Stimulated activated effector memory CD8-positive, alpha-beta T cell treated with anti-CD3 and anti-CD28 coated beads, Interleukin-12 subunit alpha, Interleukin-12 subunit beta, amount 100 ng/mL, for 72 hours (primary cell): ENCODE measurements at regions not wholly inside any gene's neighbourhood (a gene's known extent, or its start where the extent isn't known, plus 50 kb on each side); places are given as distances from the start of the nearest gene placed in this dataset.

Experiments
- ATAC-seq: fragments of 150-1000 bp; cut with Tn5 transposase; 2 replicates; pipeline ENCODE4 v1.10.0; 2021
- DNase-seq, 2 donors: peaks; one replicate each; pipeline ENCODE4 v3.0.0; 2021 to 2022; ENCODE audit warnings: low spot score in 2 of 2
- H3K27ac Mint-ChIP-seq: one replicate; pipeline ENCODE4 v1.8.0; 2022; ENCODE audit warnings: mild to moderate bottlenecking, mixed read lengths
- H3K36me3 Mint-ChIP-seq: one replicate; pipeline ENCODE4 v1.8.0; 2022; ENCODE audit warnings: mild to moderate bottlenecking, mixed read lengths
- H3K4me1 Mint-ChIP-seq: one replicate; pipeline ENCODE4 v1.8.0; 2022; ENCODE audit warnings: mixed read lengths
- H3K4me3 Mint-ChIP-seq: one replicate; pipeline ENCODE4 v1.8.0; 2022; ENCODE audit warnings: mild to moderate bottlenecking, mixed read lengths
- H3K9me3 Mint-ChIP-seq: one replicate; pipeline ENCODE4 v1.8.0; 2022; ENCODE audit warnings: mixed read lengths

DNA sequence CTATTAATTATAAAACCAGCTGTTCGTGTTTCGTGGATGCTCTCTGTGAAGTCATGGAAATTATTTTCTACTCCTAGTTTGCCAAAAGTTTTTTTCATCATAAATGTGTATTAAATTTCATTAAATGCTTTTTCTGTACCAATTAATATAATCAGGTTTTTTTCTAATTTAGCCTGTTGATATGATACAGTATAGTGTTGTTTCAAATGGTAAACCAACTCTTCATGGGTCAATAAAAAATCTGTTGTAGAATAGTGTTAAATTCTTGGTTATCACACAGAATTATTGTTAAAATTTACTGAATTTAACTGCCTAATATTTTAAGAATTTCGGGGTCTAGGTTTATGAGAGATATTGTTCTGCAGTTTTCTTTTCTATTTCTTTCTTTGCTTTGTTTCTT, 505.9 kb upstream of the MANEA start:
- no peaks in the 10 kb centered on the region for H3K36me3 Mint-ChIP-seq
- no peaks in the 10 kb centered on the region for H3K4me1 Mint-ChIP-seq
- peaks cover 6% of the 10 kb centered on the region for H3K9me3 Mint-ChIP-seq
- H3K27ac Mint-ChIP-seq = no peak overlapping the region
- H3K4me3 Mint-ChIP-seq = no peak overlapping the region
- no peak for ATAC-seq
- no peak for DNase-seq

DNA sequence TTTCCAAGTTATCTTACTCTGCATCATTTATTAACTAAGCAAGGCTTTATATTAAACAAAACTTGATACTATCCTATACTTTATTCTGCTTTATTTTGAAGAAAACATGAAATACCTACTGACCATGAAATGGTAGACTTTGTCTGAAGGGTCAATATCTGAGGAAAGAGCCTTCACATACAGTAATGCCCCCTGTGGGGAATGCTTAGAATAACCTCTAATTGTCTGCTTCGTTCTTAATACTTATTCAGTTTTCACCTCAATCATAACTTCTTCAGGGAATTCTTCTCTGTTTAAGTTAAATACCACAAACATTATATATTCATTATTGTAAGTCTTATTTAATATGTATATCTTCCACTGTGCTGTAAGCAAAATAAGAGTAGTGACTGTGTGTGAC, 498.9 kb upstream of the MANEA start:
- no peak overlapping the region for H3K4me3 Mint-ChIP-seq
- H3K36me3 Mint-ChIP-seq = no peaks in the 10 kb centered on the region
- no peak for ATAC-seq

DNA sequence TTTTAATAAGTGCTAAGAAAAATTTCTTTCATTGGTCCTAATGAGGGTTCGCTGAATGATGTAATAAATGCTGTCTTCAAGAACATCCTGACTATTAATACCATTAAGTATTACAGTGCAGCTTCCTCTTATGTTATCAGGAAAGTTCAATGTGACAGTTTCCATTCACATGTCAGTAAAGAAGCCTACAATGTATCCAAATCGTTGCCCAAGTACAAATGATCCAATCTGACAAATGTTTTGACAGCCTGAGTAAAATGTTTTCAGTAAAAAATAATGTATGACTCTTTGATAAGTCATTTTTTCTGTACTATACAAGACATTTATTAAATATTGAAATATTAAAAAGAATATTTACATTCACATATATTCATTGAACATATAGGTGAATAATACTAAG, 496.1 kb upstream of the MANEA start:
- Mint-ChIP-seq H3K4me3 (no peak overlapping the region), H3K36me3 (no peaks in the 10 kb centered on the region), H3K27ac (no peak overlapping the region), H3K9me3 (peaks cover 3% of the 10 kb centered on the region), H3K4me1 (no peaks in the 10 kb centered on the region)
- ATAC-seq = no peak
- DNase-seq = no peak

More for the DNA sequence above, 498.9 kb upstream of the MANEA start:
- no peak for DNase-seq
- Mint-ChIP-seq H3K9me3 (peaks cover 3% of the 10 kb centered on the region), H3K27ac (no peak overlapping the region), H3K4me1 (no peaks in the 10 kb centered on the region)

DNA sequence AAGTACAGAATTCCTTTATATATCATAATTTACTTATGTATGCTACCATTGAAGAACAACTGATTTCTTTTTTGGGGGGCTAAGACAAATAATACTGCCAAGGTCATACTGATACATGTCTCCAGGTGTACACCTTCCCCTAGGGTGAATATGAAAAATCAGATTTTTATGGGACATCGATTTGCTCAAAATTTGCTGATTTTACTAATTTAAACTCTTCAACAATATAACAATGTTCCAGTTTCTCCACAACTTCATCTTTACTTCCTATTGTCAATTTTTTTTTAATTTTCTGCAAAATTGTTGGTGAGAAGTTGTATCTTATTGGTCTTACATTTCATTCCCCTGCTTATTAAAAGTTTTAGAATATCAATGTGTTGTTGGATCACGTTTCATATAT, 495.4 kb upstream of the MANEA start:
- Mint-ChIP-seq H3K4me1 (no peaks in the 10 kb centered on the region), H3K9me3 (peaks cover 3% of the 10 kb centered on the region), H3K36me3 (no peaks in the 10 kb centered on the region), H3K4me3 (no peak overlapping the region), H3K27ac (no peak overlapping the region)
- ATAC-seq (no peak), DNase-seq (no peak)

DNA sequence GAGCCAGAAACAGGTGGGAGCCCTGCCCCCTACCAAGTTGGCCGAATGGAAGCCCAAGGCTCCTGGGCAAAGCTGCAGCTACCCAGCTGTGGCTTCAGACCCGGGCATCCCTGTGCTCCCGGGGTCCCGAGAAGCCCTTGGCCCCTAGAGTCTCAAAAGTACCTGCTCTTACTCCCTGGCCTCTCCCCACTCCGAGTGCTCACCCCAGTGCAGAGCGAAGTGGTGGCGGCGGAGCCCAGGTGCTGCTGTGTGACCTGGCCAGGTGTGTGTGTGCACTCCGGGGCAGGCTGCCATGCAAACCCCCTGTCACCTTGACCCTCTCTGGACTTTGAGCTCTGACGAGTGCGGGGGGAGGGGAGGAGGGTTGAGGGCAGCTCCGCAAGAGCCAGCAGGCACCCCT, 493.8 kb upstream of the MANEA start:
- peaks cover 3% of the 10 kb centered on the region for H3K9me3 Mint-ChIP-seq
- no peak for ATAC-seq
- no peak overlapping the region for H3K27ac Mint-ChIP-seq
- no peak overlapping the region for H3K4me3 Mint-ChIP-seq
- no peaks in the 10 kb centered on the region for H3K4me1 Mint-ChIP-seq
- H3K36me3 Mint-ChIP-seq = no peaks in the 10 kb centered on the region
- no peak for DNase-seq

DNA sequence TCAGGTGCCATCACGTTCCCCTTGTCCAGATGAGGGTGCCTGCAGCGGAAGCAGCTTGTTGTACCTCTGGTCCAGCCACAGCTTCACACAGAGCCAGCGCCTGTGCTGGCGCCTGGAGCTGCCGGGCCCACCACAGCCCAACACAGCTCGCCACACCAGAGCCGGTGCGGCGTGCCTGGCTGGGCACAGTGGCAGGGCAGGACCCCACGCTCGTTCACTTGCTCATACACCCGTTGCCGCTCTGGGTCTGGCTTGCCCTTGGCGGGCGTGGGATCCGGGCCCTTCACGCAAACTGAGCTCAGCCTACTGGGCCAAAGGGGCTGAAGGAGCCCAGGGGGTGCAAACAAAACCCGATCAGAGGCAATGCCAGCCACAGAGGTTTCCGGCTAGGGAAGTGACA, 492.5 kb upstream of the MANEA start:
- no peaks in the 10 kb centered on the region for H3K36me3 Mint-ChIP-seq
- no peaks in the 10 kb centered on the region for H3K4me1 Mint-ChIP-seq
- ATAC-seq (peak; percentile 21), DNase-seq (no peak)
- no peak overlapping the region for H3K27ac Mint-ChIP-seq
- no peaks in the 10 kb centered on the region for H3K9me3 Mint-ChIP-seq
- H3K4me3 Mint-ChIP-seq = no peak overlapping the region

DNA sequence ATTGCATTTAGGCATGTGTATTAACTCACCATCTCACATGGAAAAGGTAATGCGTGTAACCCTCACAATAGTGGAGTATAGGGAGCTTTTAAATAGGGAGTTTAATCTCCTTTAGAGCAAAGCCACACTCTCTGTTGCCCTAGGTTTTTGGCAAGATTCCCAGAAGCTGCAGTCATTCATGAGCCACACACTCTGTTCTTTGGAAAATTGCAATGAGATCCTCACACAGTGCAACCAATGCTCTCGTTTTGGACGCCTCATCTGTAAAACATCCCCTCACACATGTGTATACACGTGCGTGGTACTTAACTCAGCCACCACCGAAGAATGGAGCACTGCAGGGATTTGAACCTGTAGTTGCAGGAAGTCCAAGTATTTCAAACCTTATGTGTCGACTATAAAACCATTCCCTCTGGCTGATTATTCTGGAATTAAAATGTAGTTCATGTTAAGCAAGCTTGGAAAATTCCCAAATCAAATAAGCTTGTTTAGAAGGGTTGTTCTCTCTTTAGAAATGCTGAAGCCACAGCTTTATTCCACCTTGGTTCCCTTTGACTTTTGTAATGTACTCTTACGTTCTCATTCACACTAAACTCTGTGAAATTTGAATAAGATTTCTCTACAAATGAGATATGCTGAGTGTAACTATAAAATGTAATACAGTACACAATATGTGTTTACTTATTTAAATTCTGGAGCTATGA, 489.8 kb upstream of the MANEA start:
- H3K9me3 Mint-ChIP-seq = no peaks in the 10 kb centered on the region
- no peaks in the 10 kb centered on the region for H3K4me1 Mint-ChIP-seq
- DNase-seq (no peak), ATAC-seq (no peak)
- H3K36me3 Mint-ChIP-seq = no peaks in the 10 kb centered on the region
- no peak overlapping the region for H3K4me3 Mint-ChIP-seq
- no peak overlapping the region for H3K27ac Mint-ChIP-seq

DNA sequence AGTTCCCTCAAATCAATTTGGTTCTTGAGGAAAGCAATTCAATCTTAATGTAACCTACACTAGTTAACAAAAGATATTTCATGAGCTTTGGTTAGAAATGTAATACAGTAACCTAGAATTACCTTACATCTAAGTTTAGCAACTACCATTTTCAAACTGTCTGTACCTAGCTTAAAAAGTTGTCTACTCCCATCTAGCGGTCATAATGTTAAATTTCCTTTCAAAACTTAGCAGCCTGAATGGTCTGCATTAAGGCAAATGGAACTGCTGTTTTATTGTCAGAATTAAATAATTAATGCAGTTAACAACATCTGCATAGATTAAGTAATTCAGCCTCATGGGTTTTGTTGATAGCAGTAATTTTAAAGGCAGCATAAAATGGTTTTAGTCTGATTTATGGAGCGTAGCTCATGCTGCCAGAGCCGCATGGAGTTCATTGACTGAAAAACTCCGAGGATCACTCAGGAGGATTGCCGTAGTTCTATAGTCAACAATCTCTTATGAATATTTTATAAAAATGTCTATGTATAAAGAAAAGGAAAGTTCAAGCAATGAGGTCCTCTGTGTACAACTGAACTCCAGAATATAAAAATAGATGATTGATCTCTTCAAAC, 485.4 kb upstream of the MANEA start:
- no peaks in the 10 kb centered on the region for H3K4me1 Mint-ChIP-seq
- no peaks in the 10 kb centered on the region for H3K9me3 Mint-ChIP-seq
- H3K36me3 Mint-ChIP-seq = no peaks in the 10 kb centered on the region
- DNase-seq (no peak), ATAC-seq (peak; percentile 36)
- no peak overlapping the region for H3K4me3 Mint-ChIP-seq
- no peak overlapping the region for H3K27ac Mint-ChIP-seq

DNA sequence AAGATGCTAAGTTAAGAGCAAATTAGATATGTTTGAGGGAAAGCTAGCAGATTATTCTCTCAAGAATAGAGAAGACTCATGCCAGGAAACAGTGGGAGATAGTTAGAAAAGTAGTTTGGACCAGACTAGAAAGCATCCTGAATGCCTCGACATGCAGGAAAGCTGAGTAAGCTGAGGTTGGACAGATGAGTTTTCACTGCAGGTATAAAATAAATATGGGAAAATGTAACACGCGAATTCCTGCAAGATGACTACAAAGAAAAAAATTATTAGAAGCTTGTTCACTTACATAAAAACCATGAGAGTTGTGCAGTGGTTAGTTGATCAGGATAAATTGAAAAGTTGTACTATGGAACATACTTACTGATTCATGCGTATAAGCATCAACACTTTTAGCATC, 484.2 kb upstream of the MANEA start:
- Mint-ChIP-seq H3K4me1 (no peaks in the 10 kb centered on the region), H3K36me3 (no peaks in the 10 kb centered on the region), H3K4me3 (no peak overlapping the region), H3K27ac (no peak overlapping the region), H3K9me3 (no peaks in the 10 kb centered on the region)
- no peak for ATAC-seq
- no peak for DNase-seq

DNA sequence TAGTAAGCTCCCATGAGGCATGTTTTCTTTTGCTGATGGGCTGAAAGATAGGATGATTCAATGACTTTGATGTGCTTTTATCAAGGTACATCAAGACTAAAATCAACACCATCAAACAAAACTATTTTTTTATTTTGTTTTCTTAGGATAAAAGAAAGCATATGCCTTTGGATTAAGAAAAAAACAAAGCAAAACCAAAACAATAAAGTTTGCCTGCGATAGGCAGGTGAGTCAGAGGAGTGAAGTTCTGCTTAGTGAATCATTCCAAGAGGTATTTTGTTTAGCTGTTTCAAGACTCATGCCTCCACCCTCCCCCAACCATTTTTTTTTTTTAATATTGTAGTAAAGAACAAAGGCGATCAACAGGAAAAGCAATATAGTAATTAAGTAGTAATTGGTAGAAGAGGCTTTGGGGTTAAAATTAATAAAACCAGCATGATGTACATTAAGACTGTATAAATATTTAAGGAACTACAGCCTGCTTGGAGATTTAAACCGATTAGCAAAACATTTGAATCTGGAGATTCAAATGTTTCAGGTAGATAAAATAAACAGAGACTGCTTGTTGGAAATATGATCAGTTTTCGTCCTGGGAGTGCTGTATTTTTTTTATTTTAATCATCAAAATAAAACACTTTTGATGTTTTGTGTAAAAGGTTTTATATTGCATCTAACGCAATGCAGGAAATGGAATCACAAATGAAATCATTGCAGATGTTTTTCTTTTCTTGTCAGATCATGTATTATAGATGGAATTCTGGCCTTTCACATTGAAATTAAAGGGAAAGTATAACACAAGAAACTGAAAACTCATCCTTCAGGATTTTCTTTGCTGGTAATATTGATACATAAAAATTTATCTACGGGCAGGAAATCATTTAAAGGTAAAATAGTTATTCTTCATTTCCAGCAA, 482.3 kb upstream of the MANEA start:
- DNase-seq = no peak
- H3K27ac Mint-ChIP-seq = no peak overlapping the region
- no peaks in the 10 kb centered on the region for H3K36me3 Mint-ChIP-seq
- H3K4me1 Mint-ChIP-seq = no peaks in the 10 kb centered on the region
- ATAC-seq = no peak
- H3K4me3 Mint-ChIP-seq = no peak overlapping the region
- H3K9me3 Mint-ChIP-seq = no peaks in the 10 kb centered on the region

DNA sequence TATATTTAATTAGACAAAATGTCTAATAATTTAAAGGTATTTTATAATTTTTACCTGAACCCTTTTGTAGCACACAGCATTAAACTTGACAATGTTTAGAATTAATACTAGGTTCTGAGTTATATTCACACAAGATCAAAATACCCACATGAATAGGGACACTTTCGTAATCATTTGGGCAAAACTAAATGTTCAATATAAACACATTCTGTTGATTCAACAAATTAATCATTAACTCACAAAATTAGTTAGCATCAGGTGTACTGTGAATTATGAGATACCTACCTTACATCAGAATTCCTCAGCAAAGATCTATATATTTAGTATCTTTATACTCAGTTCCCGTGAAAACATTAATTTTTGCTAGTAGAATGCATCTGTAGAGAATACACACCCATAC, 481.5 kb upstream of the MANEA start:
- ATAC-seq = no peak
- H3K27ac Mint-ChIP-seq = no peak overlapping the region

DNA sequence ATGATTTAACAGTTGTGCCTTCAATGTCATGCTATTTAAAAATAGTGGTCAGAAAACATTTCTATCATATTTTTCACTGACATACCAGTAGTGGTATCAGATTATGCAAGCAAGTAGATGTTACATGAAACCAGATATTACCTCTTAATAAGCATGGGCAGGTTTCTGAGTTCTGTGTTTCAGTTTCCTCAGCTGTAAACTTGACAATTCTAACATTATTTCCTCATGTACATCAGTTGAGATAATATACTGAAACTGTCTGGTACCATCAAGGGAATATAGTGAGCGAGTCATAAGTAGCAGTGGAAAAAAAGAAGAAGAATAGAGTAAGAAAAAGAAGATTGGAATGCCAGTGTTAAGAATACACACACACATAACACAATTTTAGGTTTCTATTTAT, 477.9 kb upstream of the MANEA start:
- Mint-ChIP-seq H3K9me3 (peaks cover 5% of the 10 kb centered on the region), H3K4me3 (no peak overlapping the region), H3K36me3 (no peaks in the 10 kb centered on the region), H3K27ac (no peak overlapping the region), H3K4me1 (no peaks in the 10 kb centered on the region)
- ATAC-seq = no peak
- no peak for DNase-seq

More for the DNA sequence above, 481.5 kb upstream of the MANEA start:
- DNase-seq = no peak
- Mint-ChIP-seq H3K36me3 (no peaks in the 10 kb centered on the region), H3K4me3 (no peak overlapping the region), H3K4me1 (no peaks in the 10 kb centered on the region), H3K9me3 (no peaks in the 10 kb centered on the region)

DNA sequence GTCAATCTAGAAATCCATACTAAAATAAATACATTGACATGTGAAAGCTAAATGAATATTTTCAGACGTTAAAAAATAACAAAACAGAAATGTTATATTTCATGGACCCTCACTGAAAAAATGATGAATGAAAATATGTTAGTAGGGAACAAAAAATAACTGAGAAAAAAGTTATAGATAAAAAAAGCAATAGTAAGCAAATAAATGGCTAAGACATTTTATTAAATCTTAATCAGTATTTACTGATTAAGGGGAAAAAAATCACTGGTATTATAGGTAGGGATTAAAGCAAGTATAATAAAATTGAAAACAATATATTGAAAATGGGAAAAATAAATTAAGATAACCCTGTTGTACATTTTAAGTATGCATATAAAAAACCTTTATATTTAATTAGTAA, 468.1 kb upstream of the MANEA start:
- no peaks in the 10 kb centered on the region for H3K9me3 Mint-ChIP-seq
- H3K27ac Mint-ChIP-seq = no peak overlapping the region
- DNase-seq (no peak), ATAC-seq (no peak)
- no peaks in the 10 kb centered on the region for H3K4me1 Mint-ChIP-seq
- H3K36me3 Mint-ChIP-seq = no peaks in the 10 kb centered on the region
- no peak overlapping the region for H3K4me3 Mint-ChIP-seq

DNA sequence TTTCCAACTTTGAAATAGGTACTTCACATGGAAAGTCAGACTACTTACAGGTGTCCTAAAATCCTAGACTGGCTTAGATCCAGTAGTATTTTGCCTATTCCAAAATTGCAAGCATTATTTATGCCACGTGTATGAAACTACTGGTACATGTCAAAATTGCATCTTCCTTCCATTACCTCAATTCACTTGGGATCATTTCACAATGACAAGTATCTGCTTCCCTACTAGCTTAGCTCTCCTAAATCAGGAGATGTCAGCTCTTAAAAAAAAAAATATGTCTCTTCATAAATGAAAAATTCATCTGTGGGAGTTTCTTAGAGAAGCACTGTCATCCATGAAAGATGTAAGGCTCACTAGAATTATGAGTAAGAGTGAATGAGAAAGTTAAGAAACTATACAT, 466.6 kb upstream of the MANEA start:
- no peak overlapping the region for H3K27ac Mint-ChIP-seq
- no peak for ATAC-seq
- no peaks in the 10 kb centered on the region for H3K9me3 Mint-ChIP-seq
- no peaks in the 10 kb centered on the region for H3K4me1 Mint-ChIP-seq
- DNase-seq = no peak
- H3K36me3 Mint-ChIP-seq = no peaks in the 10 kb centered on the region
- H3K4me3 Mint-ChIP-seq = no peak overlapping the region

DNA sequence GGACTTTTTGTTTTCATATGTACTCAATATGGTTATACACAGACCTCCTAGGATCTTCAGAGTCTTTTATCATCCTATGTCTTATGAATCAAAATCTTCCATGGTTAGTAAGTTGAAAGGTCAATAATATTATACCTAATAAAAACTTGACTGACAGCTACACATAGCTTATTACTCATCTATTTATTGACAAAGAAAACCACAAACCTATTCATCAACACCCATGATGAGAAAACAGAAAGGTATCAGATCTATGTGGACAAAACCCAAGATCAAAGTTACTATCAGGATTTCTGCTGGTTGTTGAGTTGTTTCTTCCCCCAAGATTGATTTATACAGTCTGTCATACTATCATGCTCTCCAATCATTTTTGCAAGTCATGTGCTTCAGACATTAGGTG, 460.1 kb upstream of the MANEA start:
- ATAC-seq = no peak
- no peak overlapping the region for H3K4me3 Mint-ChIP-seq
- H3K36me3 Mint-ChIP-seq = no peaks in the 10 kb centered on the region
- H3K4me1 Mint-ChIP-seq = no peaks in the 10 kb centered on the region
- no peaks in the 10 kb centered on the region for H3K9me3 Mint-ChIP-seq
- no peak for DNase-seq
- no peak overlapping the region for H3K27ac Mint-ChIP-seq

DNA sequence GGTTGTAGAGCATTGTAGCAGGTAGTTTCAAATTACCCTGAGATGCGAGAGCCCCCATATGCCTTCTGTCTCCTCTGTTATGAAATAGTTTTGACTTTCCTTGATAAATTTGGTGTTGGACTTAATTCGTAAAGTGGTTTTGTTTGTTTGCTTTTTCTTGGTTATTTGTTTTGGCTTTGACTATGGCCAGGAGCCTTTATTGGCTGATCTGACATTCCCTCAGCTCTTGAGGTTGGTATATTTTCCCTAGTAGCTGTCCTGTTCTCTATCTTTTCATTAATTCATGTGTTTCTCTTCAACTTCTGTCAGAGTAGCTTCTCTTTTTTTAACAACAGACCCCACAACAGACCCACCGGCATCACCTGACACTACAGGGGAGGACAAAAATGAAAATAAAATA, 457.4 kb upstream of the MANEA start:
- Mint-ChIP-seq H3K27ac (no peak overlapping the region), H3K9me3 (peaks cover 6% of the 10 kb centered on the region), H3K4me3 (no peak overlapping the region), H3K4me1 (no peaks in the 10 kb centered on the region), H3K36me3 (no peaks in the 10 kb centered on the region)
- no peak for ATAC-seq
- no peak for DNase-seq
